OCI-LY7 (cell line): ENCODE measurements at regions not wholly inside any gene's neighbourhood (a gene's known extent, or its start where the extent isn't known, plus 50 kb on each side); places are given as distances from the start of the nearest gene placed in this dataset.

Experiments used
- BruUV-seq: library from RNA; stranded (reverse); fragments of 400-500 nt; replicated peaks from 2 replicates; lab custom pipeline; 2021; lab: Mats Ljungman, UMichigan
- CTCF ChIA-PET: fragments of 300-600 bp; sonication (Branson Sonifier 250); formaldehyde crosslinking; loops from one replicate; lab custom pipeline; 2022; ENCODE audit warnings: antibody characterized with exemption; ENCODE audit not compliant: unreplicated experiment; lab: Charles Lee
- POLR2A ChIA-PET: fragments of 300-600 bp; sonication (Branson Sonifier 250); formaldehyde crosslinking; loops from one replicate; lab custom pipeline; 2022; ENCODE audit warnings: antibody characterized with exemption; lab: Charles Lee
- DNase-seq: peaks from one replicate; pipeline ENCODE4 v3.0.0-alpha.2; 2015; ENCODE audit warnings: low spot score
- H2AFZ ChIP-seq: fragments of 200-600 bp; sonication (generic), shearing (Covaris generic); 2 replicates; pipeline ENCODE4 v1.6.1; 2014; ENCODE audit warnings: mild to moderate bottlenecking, antibody characterized with exemption, low read length, moderate library complexity
- H3K27ac ChIP-seq: fragments of 200-600 bp; sonication (generic); 2 replicates; pipeline ENCODE4 v1.5.1; 2014; ENCODE audit warnings: mixed run types, low read depth, mild to moderate bottlenecking, moderate library complexity, low read length, inconsistent platforms; ENCODE audit not compliant: poor library complexity, severe bottlenecking
- H3K36me3 ChIP-seq: fragments of 200-600 bp; sonication (generic); 2 replicates; pipeline ENCODE4 v1.6.1; 2014; ENCODE audit warnings: mild to moderate bottlenecking, antibody characterized with exemption, low read length, moderate library complexity, mixed read lengths; ENCODE audit not compliant: insufficient read depth
- H3K4me1 ChIP-seq: fragments of 200-600 bp; sonication (generic); 2 replicates; pipeline ENCODE4 v1.5.1; 2014; ENCODE audit warnings: mild to moderate bottlenecking, low read length; ENCODE audit not compliant: insufficient read depth, poor library complexity, severe bottlenecking
- H3K4me2 ChIP-seq: fragments of 200-600 bp; sonication (generic); 2 replicates; pipeline ENCODE4 v1.6.1; 2014; ENCODE audit warnings: mild to moderate bottlenecking, low read length
- H3K4me3 ChIP-seq: fragments of 200-600 bp; sonication (generic); 2 replicates; pipeline ENCODE4 v1.5.1; 2014; ENCODE audit warnings: mild to moderate bottlenecking, low read depth, low read length; ENCODE audit not compliant: poor library complexity, severe bottlenecking
- H3K79me2 ChIP-seq: fragments of 200-600 bp; sonication (generic); 2 replicates; pipeline ENCODE4 v1.6.1; 2016; ENCODE audit warnings: low read depth, mild to moderate bottlenecking, low read length, moderate library complexity, mixed read lengths; ENCODE audit not compliant: insufficient read depth
- H3K9me2 ChIP-seq: fragments of 200-600 bp; sonication (generic); 2 replicates; pipeline ENCODE4 v1.6.1; 2016; ENCODE audit warnings: mild to moderate bottlenecking, low read length, mixed read lengths; ENCODE audit not compliant: insufficient read depth
- H3K9me3 ChIP-seq: fragments of 200-600 bp; sonication (generic); 2 replicates; pipeline ENCODE4 v1.6.1; 2014; ENCODE audit warnings: mild to moderate bottlenecking, mixed run types, low read length, mixed read lengths
- H4K20me1 ChIP-seq: fragments of 200-600 bp; sonication (generic); 2 replicates; pipeline ENCODE4 v1.6.1; 2014; ENCODE audit warnings: mild to moderate bottlenecking, antibody characterized with exemption, low read length, moderate library complexity, mixed read lengths; ENCODE audit not compliant: insufficient read depth
- CTCF ChIP-seq: fragments of 200-600 bp; sonication (generic); conservative IDR thresholded peaks from 2 replicates; pipeline ENCODE4 v1.5.1; 2014; ENCODE audit warnings: mild to moderate bottlenecking, antibody characterized with exemption, low read length, moderate library complexity, mixed read lengths
- EZH2phosphoT487 ChIP-seq: fragments of 200-600 bp; sonication (generic); IDR thresholded peaks from 2 replicates; pipeline ENCODE4 v1.6.1; 2018; ENCODE audit warnings: low read depth, borderline replicate concordance, mild to moderate bottlenecking, mixed run types, antibody characterized with exemption, low read length, moderate library complexity, mixed read lengths
- intact Hi-C: fragments of 100-400 bp; cut with micrococcal nuclease; formaldehyde crosslinking; loops from one replicate; pipeline ENCODE4 v1.10.0; 2022; ENCODE audit not compliant: unreplicated experiment

- CTCF ChIA-PET: no interaction called here
- H3K4me2 ChIP-seq: no peak overlapping the region
- H3K9me3 ChIP-seq: no peaks in the 10 kb centered on the region
- POLR2A ChIA-PET: interaction anchor here (0.7 kb wide), 2 partner anchors 72 to 675 kb away, joined by 3 read pairs; no protein-coding TSS in a partner anchor
- H3K4me1 ChIP-seq: no peaks in the 10 kb centered on the region
- no peaks in the 10 kb centered on the region for H3K9me2 ChIP-seq
- no peaks in the 10 kb centered on the region for H3K79me2 ChIP-seq
- BruUV-seq: no TSS peak
- no peaks in the 10 kb centered on the region for H3K36me3 ChIP-seq
- intact Hi-C loops: no loop called here
- H3K4me3 ChIP-seq: no peak overlapping the region
- no peak for TF ChIP-seq EZH2phosphoT487
- no peaks in the 10 kb centered on the region for H4K20me1 ChIP-seq
- H2AFZ ChIP-seq: no peak overlapping the region
- no peak for DNase-seq
- H3K27ac ChIP-seq: no peak overlapping the region
These were observed 286.1 kb upstream of the ACTBL2 start for GRCh38 chr5:57768745-57769144.

- TF ChIP-seq EZH2phosphoT487: no peak
- no peak for TF ChIP-seq CTCF
- H3K79me2 ChIP-seq: no peaks in the 10 kb centered on the region
- no peaks in the 10 kb centered on the region for H4K20me1 ChIP-seq
- no peaks in the 10 kb centered on the region for H3K9me3 ChIP-seq
- no peak overlapping the region for H3K4me2 ChIP-seq
- H3K9me2 ChIP-seq: no peaks in the 10 kb centered on the region
- CTCF ChIA-PET: no interaction called here
- no peak overlapping the region for H3K27ac ChIP-seq
- intact Hi-C loops: no loop called here
- H3K4me3 ChIP-seq: no peak overlapping the region
- no TSS peak for BruUV-seq
- no peaks in the 10 kb centered on the region for H3K4me1 ChIP-seq
- POLR2A ChIA-PET: no interaction called here
- DNase-seq: no peak
- no peak overlapping the region for H2AFZ ChIP-seq
- no peaks in the 10 kb centered on the region for H3K36me3 ChIP-seq
These were observed 282.0 kb upstream of the ACTBL2 start for GRCh38 chr5:57764479-57765089.

DNA sequence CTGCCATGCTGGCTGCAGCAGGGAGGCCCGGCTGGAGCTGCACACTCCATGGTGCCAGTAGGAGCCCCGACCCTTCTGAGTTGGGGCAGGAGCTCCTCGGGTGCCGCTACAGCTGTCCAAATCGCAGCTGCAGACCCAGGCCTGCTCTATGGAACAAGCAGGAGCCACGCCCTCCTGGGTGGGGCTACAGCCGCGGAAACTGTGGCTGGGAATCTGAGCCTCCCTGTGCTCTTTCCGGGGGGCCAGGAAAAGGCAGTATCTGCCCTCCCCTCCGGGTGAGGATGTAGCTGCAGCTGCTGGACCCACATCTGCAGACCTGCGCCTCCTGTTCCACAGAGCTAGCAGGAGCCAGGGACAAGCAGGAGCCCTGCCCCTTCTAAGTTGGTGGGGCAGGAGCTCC lies 278.9 kb upstream of the ACTBL2 start:
- intact Hi-C loops: no loop called here
- CTCF ChIA-PET: no interaction called here
- BruUV-seq: no TSS peak

More for the DNA sequence above, 278.9 kb upstream of the ACTBL2 start:
- Histone ChIP-seq H3K36me3 (no peaks in the 10 kb centered on the region), H3K79me2 (no peaks in the 10 kb centered on the region), H3K9me2 (no peaks in the 10 kb centered on the region), H4K20me1 (no peaks in the 10 kb centered on the region), H3K27ac (no peak overlapping the region), H3K9me3 (no peaks in the 10 kb centered on the region), H3K4me2 (no peak overlapping the region), H3K4me3 (no peak overlapping the region), H2AFZ (no peak overlapping the region), H3K4me1 (no peaks in the 10 kb centered on the region)
- DNase-seq: no peak
- POLR2A ChIA-PET: no interaction called here
- TF ChIP-seq CTCF (no peak), EZH2phosphoT487 (no peak)
